Osteocyte (in vitro differentiated cells): ENCODE measurements at regions not wholly inside any gene's neighbourhood (a gene's known extent, or its start where the extent isn't known, plus 50 kb on each side); places are given as distances from the start of the nearest gene placed in this dataset.

Experiments used
- DNase-seq: peaks from one replicate; pipeline ENCODE4 v3.0.0; 2021; ENCODE audit warnings: mixed read lengths; ENCODE audit not compliant: unreplicated experiment; ENCODE audit errors: extremely low spot score
- H3K27ac Mint-ChIP-seq: one replicate; pipeline ENCODE4 v1.8.0; 2021; ENCODE audit warnings: mild to moderate bottlenecking, mixed read lengths; ENCODE audit not compliant: unreplicated experiment
- H3K27me3 Mint-ChIP-seq: one replicate; pipeline ENCODE4 v1.8.0; 2021; ENCODE audit warnings: mixed read lengths; ENCODE audit not compliant: unreplicated experiment
- H3K36me3 Mint-ChIP-seq: one replicate; pipeline ENCODE4 v1.8.0; 2021; ENCODE audit warnings: mixed read lengths; ENCODE audit not compliant: unreplicated experiment
- H3K4me1 Mint-ChIP-seq: one replicate; pipeline ENCODE4 v1.8.0; 2021; ENCODE audit warnings: mixed read lengths; ENCODE audit not compliant: unreplicated experiment
- H3K4me3 Mint-ChIP-seq: one replicate; pipeline ENCODE4 v1.8.0; 2021; ENCODE audit warnings: mild to moderate bottlenecking, moderate library complexity, mixed read lengths; ENCODE audit not compliant: unreplicated experiment
- H3K9me3 Mint-ChIP-seq: one replicate; pipeline ENCODE4 v1.8.0; 2021; ENCODE audit warnings: mixed read lengths; ENCODE audit not compliant: unreplicated experiment
- CTCF ChIP-seq: fragments of 200-600 bp; sonication (generic); IDR thresholded peaks from 2 replicates; pipeline ENCODE4 v1.5.0; 2021; ENCODE audit warnings: antibody characterized with exemption, mild to moderate bottlenecking, moderate library complexity

DNA sequence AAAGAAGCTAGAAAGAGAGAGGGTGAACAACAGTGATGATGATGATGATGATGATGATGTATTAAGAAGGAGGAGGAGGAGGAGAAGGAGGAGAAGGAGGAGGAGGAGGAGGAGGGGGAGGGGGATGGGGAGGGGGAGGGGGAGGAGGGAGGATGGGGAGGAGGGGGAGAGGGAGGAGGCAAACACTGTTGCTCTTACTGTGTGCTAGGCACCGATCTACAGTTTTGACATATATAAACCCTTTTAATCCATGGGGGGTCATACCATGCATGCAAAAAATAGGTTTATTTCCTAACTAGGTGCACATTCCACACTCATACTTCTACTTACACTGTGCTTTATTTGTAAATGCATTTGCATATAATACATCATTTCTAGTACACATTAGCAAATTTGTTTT, 482.8 kb upstream of the FAM241A start:
- Mint-ChIP-seq H3K27ac (no peak overlapping the region), H3K36me3 (no peaks in the 10 kb centered on the region), H3K4me3 (no peak overlapping the region), H3K4me1 (no peaks in the 10 kb centered on the region), H3K27me3 (no peaks in the 10 kb centered on the region), H3K9me3 (no peaks in the 10 kb centered on the region)
- no peak for TF ChIP-seq CTCF
- no peak for DNase-seq

- Mint-ChIP-seq H3K27me3 (no peaks in the 10 kb centered on the region), H3K4me1 (no peaks in the 10 kb centered on the region), H3K4me3 (no peak overlapping the region), H3K27ac (no peak overlapping the region), H3K9me3 (no peaks in the 10 kb centered on the region), H3K36me3 (no peaks in the 10 kb centered on the region)
- TF ChIP-seq CTCF, result no peak
- no peak for DNase-seq
Measured at GRCh38 chr4:111664308-111664945, 480.8 kb upstream of the FAM241A start.

- no peaks in the 10 kb centered on the region for H3K4me1 Mint-ChIP-seq
- H3K36me3 Mint-ChIP-seq, result no peaks in the 10 kb centered on the region
- no peaks in the 10 kb centered on the region for H3K27me3 Mint-ChIP-seq
- H3K9me3 Mint-ChIP-seq, result no peaks in the 10 kb centered on the region
- no peak overlapping the region for H3K27ac Mint-ChIP-seq
- no peak overlapping the region for H3K4me3 Mint-ChIP-seq
- no peak for TF ChIP-seq CTCF
- no peak for DNase-seq
Measured at GRCh38 chr4:111666826-111667360, 478.4 kb upstream of the FAM241A start.

- Mint-ChIP-seq H3K4me1 (no peaks in the 10 kb centered on the region), H3K4me3 (no peak overlapping the region), H3K9me3 (no peaks in the 10 kb centered on the region), H3K27ac (no peak overlapping the region), H3K36me3 (no peaks in the 10 kb centered on the region), H3K27me3 (no peaks in the 10 kb centered on the region)
- TF ChIP-seq CTCF, result no peak
- DNase-seq, result no peak
Measured at GRCh38 chr4:111671756-111672155, 473.5 kb upstream of the FAM241A start.

- no peak for TF ChIP-seq CTCF
- Mint-ChIP-seq H3K36me3 (no peaks in the 10 kb centered on the region), H3K4me1 (no peaks in the 10 kb centered on the region), H3K4me3 (no peak overlapping the region), H3K27me3 (no peaks in the 10 kb centered on the region), H3K27ac (no peak overlapping the region), H3K9me3 (no peaks in the 10 kb centered on the region)
- no peak for DNase-seq
Measured at GRCh38 chr4:111675746-111676145, 469.5 kb upstream of the FAM241A start.
